ENCODE measurements at regions not wholly inside any gene's neighbourhood (a gene's known extent, or its start where the extent isn't known, plus 50 kb on each side); places are given as distances from the start of the nearest gene placed in this dataset.
A peak's percentile ranks its signal among the peaks of the same experiment; 100 is the strongest.

DNA sequence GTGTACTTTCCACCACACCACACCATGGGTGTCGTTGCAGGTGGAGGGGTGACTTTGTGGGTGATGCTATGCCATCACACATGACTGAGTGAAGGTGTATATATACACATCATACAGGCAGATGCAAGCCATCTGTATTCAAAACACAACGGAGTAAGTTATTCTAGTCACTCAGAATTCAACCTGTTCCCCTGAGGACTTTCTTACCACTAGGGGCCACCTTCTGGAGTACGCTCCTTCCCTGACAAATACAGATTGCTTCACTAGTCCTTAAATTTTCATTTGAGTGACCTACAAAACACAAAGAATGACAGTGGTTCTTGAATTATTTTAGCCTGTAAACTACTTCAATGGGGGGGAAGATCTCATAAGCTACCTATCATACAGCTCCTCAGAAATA lies 52.8 kb upstream of the NTRK3 start:
- H3K36me3 ChIP-seq (ENCODE audit: control insufficient read depth in 2 of 4, insufficient read depth in 4 of 4, low read length in 3 of 4) = no peaks in the 10 kb centered on the region
- peaks cover 0 to 5% of the 10 kb centered on the region in 2 experiments; a peak in 2 of 4 replicates for H3K9me3 ChIP-seq (ENCODE audit: insufficient read depth in 2 of 2, low read depth in 1 of 2, low read length in 1 of 2)
- DNase-seq (ENCODE audit: low read depth in 1 of 2, low spot score in 2 of 2) (no peak), FAIRE-seq (peak; percentile 57)
- H2AK5ac ChIP-seq (ENCODE audit: low read depth, low read length) = no peak overlapping the region
- WGBS, 2 experiments (ENCODE audit: extremely low coverage in 1 of 2, insufficient coverage in 1 of 2, insufficient read length in 1 of 2, insufficient replicate concordance in 2 of 2, low coverage in 1 of 2, low lambda C conversion rate in 2 of 2, missing lambda C conversion rate in 1 of 2) = 70% methylated on average over 3 of the region's 3 CpGs; no CpG with 5 or more reads in 1 of the 2 experiments
- H2BK5ac ChIP-seq (ENCODE audit: low read depth, low read length) = no peak overlapping the region
- no peaks in the 10 kb centered on the region for H3K27me3 ChIP-seq (replicated peaks in 1 of 4; ENCODE audit: control insufficient read depth in 3 of 4, extremely low read depth in 1 of 4, insufficient read depth in 3 of 4, low read length in 3 of 4)
- no peak overlapping the region for H3K23ac ChIP-seq (ENCODE audit: insufficient read length)
- H3K4ac ChIP-seq (replicated peaks; ENCODE audit: insufficient read length, low read depth, low read length) = no peak overlapping the region
- H4K91ac ChIP-seq (replicated peaks; ENCODE audit: insufficient read length, low read length) = no peak overlapping the region
- TF ChIP-seq TBP (IDR thresholded peaks at IDR 0.05; ENCODE audit: low read depth, low read length) (no peak), POLR2A (IDR thresholded peaks at IDR 0.05; ENCODE audit: control extremely low read depth in 1 of 2, low read depth in 2 of 2, low read length in 2 of 2) (no peak), RAD21 (IDR thresholded peaks at IDR 0.05 in 1 of 2, conservative IDR thresholded peaks at IDR 0.05 in 1 of 2; ENCODE audit: low read depth in 2 of 2, low read length in 2 of 2) (peak in 1 of 2 experiments; percentile 6; a peak in 1 of 4 replicates), CTCF (IDR thresholded peaks at IDR 0.05; ENCODE audit: control extremely low read depth in 1 of 3, insufficient read depth in 1 of 3, low read depth in 1 of 3, low read length in 3 of 3) (peak in 1 of 3 experiments; percentile 52; a peak in 1 of 4 replicates)
- TF ChIP-seq, protein P1, sequence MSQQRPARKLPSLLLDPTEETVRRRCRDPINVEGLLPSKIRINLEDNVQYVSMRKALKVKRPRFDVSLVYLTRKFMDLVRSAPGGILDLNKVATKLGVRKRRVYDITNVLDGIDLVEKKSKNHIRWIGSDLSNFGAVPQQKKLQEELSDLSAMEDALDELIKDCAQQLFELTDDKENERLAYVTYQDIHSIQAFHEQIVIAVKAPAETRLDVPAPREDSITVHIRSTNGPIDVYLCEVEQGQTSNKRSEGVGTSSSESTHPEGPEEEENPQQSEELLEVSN (IDR thresholded peaks at IDR 0.05) = no peak
- H2AFZ ChIP-seq (ENCODE audit: low read length) = no peak overlapping the region
- ChIA-PET POLR2A (ENCODE audit: partially characterized antibody) (no interaction called here), CTCF (ENCODE audit: partially characterized antibody) (interaction anchor here (0.7 to 3.1 kb wide), 11 partner anchors 9 to 169 kb away, joined by 3 to 10 read pairs (median 4); no protein-coding TSS in a partner anchor)
- no peaks in the 10 kb centered on the region for H3K79me1 ChIP-seq (ENCODE audit: low read depth, low read length)
- H4K5ac ChIP-seq (ENCODE audit: insufficient read length, low read depth, low read length) = no peak overlapping the region
- no peak overlapping the region for H2BK20ac ChIP-seq (ENCODE audit: low read length)
- no peak overlapping the region for H3K4me3 ChIP-seq (ENCODE audit: extremely low read depth in 1 of 4, insufficient read depth in 2 of 4, low read depth in 3 of 4, low read length in 4 of 4)
- no peak overlapping the region for H3K18ac ChIP-seq (ENCODE audit: extremely low read depth, low read length)
- H4K20me1 ChIP-seq (replicated peaks in 1 of 2; ENCODE audit: control insufficient read depth in 1 of 2, insufficient read depth in 2 of 2, low read length in 2 of 2) = no peaks in the 10 kb centered on the region
- H3K14ac ChIP-seq (ENCODE audit: insufficient read length) = no peak overlapping the region
- no peaks in the 10 kb centered on the region; the same call in 1 of the 2 replicates for H3K23me2 ChIP-seq (ENCODE audit: low read depth, low read length)
- no peak overlapping the region for H2BK120ac ChIP-seq (replicated peaks; ENCODE audit: low read depth, low read length)
- H4K8ac ChIP-seq (ENCODE audit: extremely low read depth, insufficient read depth, low read length) = no peak overlapping the region
- no peak overlapping the region for H3K56ac ChIP-seq (replicated peaks; ENCODE audit: insufficient read length, low read depth, low read length)
- H2BK12ac ChIP-seq (ENCODE audit: low read depth, low read length) = no peak overlapping the region
- H3K4me2 ChIP-seq (ENCODE audit: insufficient read depth in 1 of 2, low read depth in 2 of 2, low read length in 2 of 2) = no peak overlapping the region
- no peak overlapping the region for H3K9ac ChIP-seq (replicated peaks in 1 of 4; ENCODE audit: extremely low read depth in 1 of 4, low read depth in 3 of 4, low read length in 3 of 4)
- 0 out of 2 replicates have a peak overlapping the region, but pooled peaks have one; percentile 89 for H2BK15ac ChIP-seq (ENCODE audit: low read length)
- no peak overlapping the region for H3K27ac ChIP-seq (ENCODE audit: low read depth, low read length)
- H3K4me1 ChIP-seq (replicated peaks in 1 of 4; ENCODE audit: control insufficient read depth in 3 of 4, insufficient read depth in 4 of 4, low read length in 3 of 4) = no peaks in the 10 kb centered on the region
- H3K79me2 ChIP-seq (ENCODE audit: control insufficient read depth in 1 of 2, insufficient read depth in 2 of 2, low read length in 2 of 2) = no peaks in the 10 kb centered on the region; a peak in 1 of 4 replicates
